T-cell (primary cell): ENCODE measurements at regions not wholly inside any gene's neighbourhood (a gene's known extent, or its start where the extent isn't known, plus 50 kb on each side); places are given as distances from the start of the nearest gene placed in this dataset.

Source experiments
- ATAC-seq, 4 experiments: fragments of 200-7000 bp in 3 of 4; fragments of 150-1000 bp in 1 of 4; cut with Tn5 transposase; replicated peaks in 1 of 4; 1 replicate in 3 of 4; 2 replicates in 1 of 4; pipeline ENCODE4 v1.10.0; 2021; ENCODE audit warnings: moderate library complexity in 3 of 4, mild to moderate bottlenecking in 2 of 4, moderate number of reproducible peaks in 1 of 4
- CTCF ChIA-PET, 2 donors: fragments of 300-600 bp; sonication (Branson Sonifier 250); formaldehyde crosslinking; loops; one replicate each; lab custom pipeline; 2022; ENCODE audit warnings: antibody characterized with exemption in 2 of 2; lab: Charles Lee
- POLR2A ChIA-PET, 2 donors: fragments of 300-600 bp; sonication (Branson Sonifier 250); formaldehyde crosslinking; loops; one replicate each; lab custom pipeline; 2022; ENCODE audit warnings: antibody characterized with exemption in 2 of 2; lab: Charles Lee
- DNase-seq, 35 experiments: peaks; one replicate each; pipeline versions ENCODE4 v3.0.0 to v3.0.0-alpha.2; 2013 to 2023
- H3K27ac ChIP-seq: one replicate; pipeline ENCODE4 v1.5.1; 2013; ENCODE audit warnings: low read length
- H3K27me3 ChIP-seq, 2 experiments: replicated peaks in 1 of 2; 1 replicate in 1 of 2; 2 replicates in 1 of 2; pipeline versions ENCODE4 v1.6.1 to v1.7.0; 2013; ENCODE audit warnings: low read length in 1 of 2, mixed read lengths in 1 of 2; ENCODE audit not compliant: control insufficient read depth in 2 of 2, insufficient read depth in 2 of 2; ENCODE audit errors: extremely low read depth in 1 of 2
- H3K36me3 ChIP-seq, 2 donors: 1 replicate in 1 of 2; 2 replicates in 1 of 2; pipeline versions ENCODE4 v1.6.1 to v1.7.0; 2013; ENCODE audit warnings: low read length in 1 of 2; ENCODE audit not compliant: control insufficient read depth in 2 of 2, insufficient read depth in 1 of 2; ENCODE audit errors: extremely low read depth in 1 of 2
- H3K4me1 ChIP-seq, 2 experiments: 1 replicate in 1 of 2; 2 replicates in 1 of 2; pipeline versions ENCODE4 v1.6.1 to v1.7.0; 2013; ENCODE audit warnings: low read length in 2 of 2, mixed read lengths in 1 of 2; ENCODE audit not compliant: insufficient read depth in 2 of 2, control insufficient read depth in 1 of 2; ENCODE audit errors: extremely low read depth in 1 of 2
- H3K4me3 ChIP-seq, 2 donors: 1 replicate in 1 of 2; 2 replicates in 1 of 2; pipeline versions ENCODE4 v1.5.1 to v1.7.0; 2013; ENCODE audit warnings: mild to moderate bottlenecking in 2 of 2, low read length in 1 of 2, moderate library complexity in 1 of 2; ENCODE audit not compliant: control insufficient read depth in 1 of 2; ENCODE audit errors: extremely low read depth in 1 of 2
- H3K9me3 ChIP-seq: 2 replicates; pipeline ENCODE4 v1.7.0; 2013
- H3K27ac Mint-ChIP-seq, 2 donors: one replicate each; pipeline ENCODE4 v1.8.0; 2020 to 2021; ENCODE audit warnings: mild to moderate bottlenecking in 2 of 2, mixed read lengths in 2 of 2
- H3K27me3 Mint-ChIP-seq, 2 donors: one replicate each; pipeline ENCODE4 v1.8.0; 2021 to 2022; ENCODE audit warnings: mixed read lengths in 2 of 2
- H3K36me3 Mint-ChIP-seq: one replicate; pipeline ENCODE4 v1.8.0; 2021; ENCODE audit warnings: mixed read lengths
- H3K4me1 Mint-ChIP-seq, 3 donors: one replicate each; pipeline ENCODE4 v1.8.0; 2020 to 2022; ENCODE audit warnings: mixed read lengths in 3 of 3, mild to moderate bottlenecking in 1 of 3
- H3K4me3 Mint-ChIP-seq, 3 donors: one replicate each; pipeline ENCODE4 v1.8.0; 2020 to 2022; ENCODE audit warnings: mild to moderate bottlenecking in 3 of 3, mixed read lengths in 3 of 3, moderate library complexity in 3 of 3
- H3K9me3 Mint-ChIP-seq, 3 donors: one replicate each; pipeline ENCODE4 v1.8.0; 2020 to 2022; ENCODE audit warnings: mixed read lengths in 3 of 3
- WGBS: methylation state at CpG from one replicate; pipeline ENCODE4 v1.1.5; 2013; ENCODE audit warnings: missing lambda C conversion rate; ENCODE audit not compliant: insufficient coverage; 5-methylcytosine and 5-hydroxymethylcytosine counted together

- CTCF ChIA-PET = interaction anchor here in 1 of 2 donors (0.6 kb wide), 1 partner anchor 288 kb away, joined by 5 read pairs; no protein-coding TSS in a partner anchor
- Histone ChIP-seq H3K4me3 (no peak overlapping the region), H3K4me1 (no peaks in the 10 kb centered on the region), H3K27ac (no peak overlapping the region), H3K27me3 (no peaks in the 10 kb centered on the region), H3K36me3 (no peaks in the 10 kb centered on the region), H3K9me3 (no peaks in the 10 kb centered on the region)
- no peak for DNase-seq
- Mint-ChIP-seq H3K9me3 (peaks cover 5 to 12% (median 11%) of the 10 kb centered on the region in 3 donors), H3K36me3 (no peaks in the 10 kb centered on the region), H3K4me1 (no peaks in the 10 kb centered on the region), H3K27me3 (no peaks in the 10 kb centered on the region), H3K4me3 (no peak overlapping the region), H3K27ac (no peak overlapping the region)
- no CpG with 5 or more reads among the region's 1 CpG for WGBS
- POLR2A ChIA-PET = no interaction called here
- no peak for ATAC-seq
Observed at GRCh38 chr4:167421201-167421600, 186.9 kb upstream of the SPOCK3 start.

DNA sequence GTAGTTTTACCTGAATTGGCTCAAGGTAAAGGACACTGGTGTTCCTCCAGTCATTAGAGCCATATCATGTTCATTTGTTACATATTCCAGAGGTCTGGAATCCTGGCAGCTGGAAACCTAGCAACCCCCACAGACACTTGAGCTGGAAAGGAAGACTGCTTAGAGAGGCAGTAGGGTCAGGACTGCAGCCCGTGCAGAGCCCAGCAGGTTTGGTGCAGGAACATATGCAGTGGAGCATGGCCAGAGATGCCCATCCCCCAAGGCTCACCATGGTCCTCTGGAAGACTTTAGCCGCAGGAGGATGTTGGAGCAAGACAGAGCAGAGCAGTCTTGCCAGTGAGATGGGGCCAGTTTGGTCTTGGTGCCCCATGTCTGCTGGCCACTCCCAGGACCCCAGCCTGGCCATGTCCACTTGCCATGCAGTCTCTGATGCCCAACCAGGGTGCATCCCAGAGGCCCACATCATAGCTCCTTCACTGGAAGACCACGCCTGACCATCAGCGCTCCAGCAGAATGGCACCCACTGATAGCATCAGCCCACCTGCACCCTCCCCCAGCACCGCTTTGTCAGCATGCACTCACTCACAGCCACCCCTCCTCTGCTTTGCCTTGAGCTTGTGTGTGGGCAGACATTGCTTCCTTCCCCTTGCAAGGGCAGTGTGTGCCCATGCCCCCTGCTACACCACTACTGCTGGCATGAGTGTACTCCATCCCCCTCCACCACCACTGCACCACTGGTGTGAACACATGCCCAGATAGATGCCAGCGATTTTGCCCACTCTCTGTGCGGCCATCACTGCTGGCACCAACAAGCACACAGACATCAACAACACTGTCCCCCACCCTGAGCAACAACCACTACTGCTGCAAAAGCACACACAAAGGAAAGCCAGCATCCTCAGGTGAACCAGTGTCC lies 190.3 kb upstream of the SPOCK3 start:
- DNase-seq = no peak
- Histone ChIP-seq H3K4me1 (no peaks in the 10 kb centered on the region), H3K27ac (no peak overlapping the region), H3K27me3 (no peaks in the 10 kb centered on the region), H3K9me3 (no peaks in the 10 kb centered on the region), H3K36me3 (no peaks in the 10 kb centered on the region), H3K4me3 (no peak overlapping the region)
- H3K36me3 Mint-ChIP-seq = no peaks in the 10 kb centered on the region
- no peaks in the 10 kb centered on the region for H3K4me1 Mint-ChIP-seq
- H3K27me3 Mint-ChIP-seq = no peaks in the 10 kb centered on the region
- ChIA-PET CTCF (no interaction called here), POLR2A (no interaction called here)
- no peak overlapping the region for H3K27ac Mint-ChIP-seq
- ATAC-seq = no peak
- H3K4me3 Mint-ChIP-seq = no peak overlapping the region
- 90% methylated on average over 6 of the region's 7 CpGs for WGBS
- H3K9me3 Mint-ChIP-seq = peaks cover 5 to 11% (median 7%) of the 10 kb centered on the region in 3 donors

DNA sequence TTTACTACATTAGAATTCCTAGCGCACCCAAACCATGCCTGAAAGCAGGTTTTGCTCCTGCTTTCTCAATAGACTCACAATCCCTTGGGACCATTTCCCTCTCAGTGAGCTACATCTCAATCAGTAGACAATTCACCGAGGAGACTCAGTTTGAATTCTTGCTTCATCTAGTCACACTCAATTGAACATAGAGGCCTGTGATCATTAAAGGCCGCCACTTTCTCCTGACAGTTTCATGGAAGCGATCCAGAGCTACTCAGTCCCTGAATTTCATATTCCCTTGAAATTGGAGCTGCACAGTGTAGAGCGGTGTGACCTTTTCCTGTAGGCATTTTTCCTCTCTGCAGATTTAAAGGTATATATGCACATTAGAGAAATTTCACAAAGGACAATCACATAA lies 193.9 kb upstream of the SPOCK3 start:
- Histone ChIP-seq H3K27me3 (no peaks in the 10 kb centered on the region), H3K36me3 (no peaks in the 10 kb centered on the region), H3K27ac (no peak overlapping the region), H3K9me3 (no peaks in the 10 kb centered on the region), H3K4me1 (no peaks in the 10 kb centered on the region), H3K4me3 (no peak overlapping the region)
- 100% methylated on average over 3 of the region's 5 CpGs for WGBS
- Mint-ChIP-seq H3K9me3 (peaks cover 4 to 11% (median 7%) of the 10 kb centered on the region in 3 donors), H3K36me3 (no peaks in the 10 kb centered on the region), H3K27ac (no peak overlapping the region), H3K27me3 (no peaks in the 10 kb centered on the region), H3K4me3 (no peak overlapping the region), H3K4me1 (no peaks in the 10 kb centered on the region)
- CTCF ChIA-PET = no interaction called here
- POLR2A ChIA-PET = no interaction called here
- DNase-seq = no peak
- no peak for ATAC-seq

- 89% methylated on average over 1 of the region's 3 CpGs for WGBS
- no peaks in the 10 kb centered on the region for H3K27me3 ChIP-seq
- no peak overlapping the region for H3K27ac ChIP-seq
- no peak for ATAC-seq
- H3K4me3 ChIP-seq = no peak overlapping the region
- H3K9me3 Mint-ChIP-seq = peaks cover 3 to 6% (median 3%) of the 10 kb centered on the region in 3 donors
- no peaks in the 10 kb centered on the region for H3K9me3 ChIP-seq
- H3K36me3 Mint-ChIP-seq = no peaks in the 10 kb centered on the region
- no peaks in the 10 kb centered on the region for H3K36me3 ChIP-seq
- no peaks in the 10 kb centered on the region for H3K4me1 Mint-ChIP-seq
- no peaks in the 10 kb centered on the region for H3K27me3 Mint-ChIP-seq
- CTCF ChIA-PET = no interaction called here
- no peak for DNase-seq
- no peak overlapping the region for H3K4me3 Mint-ChIP-seq
- H3K4me1 ChIP-seq = no peaks in the 10 kb centered on the region
- POLR2A ChIA-PET = no interaction called here
- H3K27ac Mint-ChIP-seq = no peak overlapping the region
Observed at GRCh38 chr4:167431371-167431770, 197.1 kb upstream of the SPOCK3 start.

DNA sequence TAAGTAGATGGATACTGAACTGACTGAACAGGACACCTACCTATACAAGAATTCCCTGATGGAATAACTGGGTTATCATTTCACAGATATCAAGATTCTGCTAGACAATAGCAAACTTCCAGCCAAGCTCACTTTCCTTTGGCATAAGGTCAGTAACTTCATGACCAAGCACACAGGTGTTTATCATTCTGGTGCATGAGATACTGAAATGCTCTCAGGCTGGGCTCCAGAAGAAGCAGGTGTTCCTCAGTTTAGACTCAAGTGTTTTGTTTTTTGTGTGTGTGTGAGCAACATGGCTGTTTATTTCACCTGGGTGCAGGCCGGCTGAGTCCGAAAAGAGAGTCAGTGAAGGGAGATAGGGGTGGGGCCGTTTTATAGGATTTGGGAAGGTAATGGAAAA lies 201.5 kb upstream of the SPOCK3 start:
- H3K27me3 Mint-ChIP-seq = no peaks in the 10 kb centered on the region
- CTCF ChIA-PET = no interaction called here
- Histone ChIP-seq H3K27ac (no peak overlapping the region), H3K36me3 (no peaks in the 10 kb centered on the region), H3K27me3 (no peaks in the 10 kb centered on the region), H3K9me3 (no peaks in the 10 kb centered on the region), H3K4me3 (no peak overlapping the region), H3K4me1 (no peaks in the 10 kb centered on the region)
- WGBS = 82% methylated on average over 2 of the region's 3 CpGs
- no peak overlapping the region for H3K27ac Mint-ChIP-seq
- POLR2A ChIA-PET = no interaction called here
- H3K4me1 Mint-ChIP-seq = no peaks in the 10 kb centered on the region
- ATAC-seq (no peak), DNase-seq (no peak)
- H3K4me3 Mint-ChIP-seq = no peak overlapping the region
- H3K36me3 Mint-ChIP-seq = no peaks in the 10 kb centered on the region
- H3K9me3 Mint-ChIP-seq = peaks cover 3 to 8% (median 6%) of the 10 kb centered on the region in 3 donors

DNA sequence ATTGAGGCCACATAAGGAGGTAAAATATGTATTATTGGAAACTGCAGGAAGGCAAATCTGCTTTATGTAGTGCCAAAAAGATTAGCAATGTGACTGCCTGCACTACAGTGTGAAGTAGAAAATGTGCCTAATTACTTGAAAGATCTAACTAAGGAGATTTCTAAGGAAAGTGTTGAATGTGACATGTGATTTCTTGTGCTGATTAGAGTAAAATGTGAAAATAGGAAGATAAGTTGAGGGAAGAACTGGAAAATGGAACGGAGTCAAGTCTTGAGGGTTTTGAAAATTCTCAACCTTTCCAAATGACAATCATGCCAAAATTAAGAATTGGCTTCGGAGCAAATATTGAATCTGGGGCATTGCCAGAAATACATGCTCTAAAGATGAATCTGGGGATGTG lies 209.5 kb upstream of the SPOCK3 start:
- Mint-ChIP-seq H3K27me3 (no peaks in the 10 kb centered on the region), H3K27ac (no peak overlapping the region), H3K4me1 (no peaks in the 10 kb centered on the region), H3K4me3 (no peak overlapping the region), H3K36me3 (no peaks in the 10 kb centered on the region), H3K9me3 (peaks cover 0 to 10% (median 4%) of the 10 kb centered on the region in 3 donors)
- H3K27ac ChIP-seq = no peak overlapping the region
- H3K9me3 ChIP-seq = no peaks in the 10 kb centered on the region
- WGBS = no CpG with 5 or more reads among the region's 2 CpGs
- ChIA-PET CTCF (no interaction called here), POLR2A (no interaction called here)
- DNase-seq = no peak
- no peaks in the 10 kb centered on the region for H3K4me1 ChIP-seq
- H3K27me3 ChIP-seq = no peaks in the 10 kb centered on the region
- no peaks in the 10 kb centered on the region for H3K36me3 ChIP-seq
- no peak overlapping the region for H3K4me3 ChIP-seq
- ATAC-seq = no peak
